ENCODE measurements at regions not wholly inside any gene's neighbourhood (a gene's known extent, or its start where the extent isn't known, plus 50 kb on each side); places are given as distances from the start of the nearest gene placed in this dataset.
"Not testable (repeated sequence)": the region's sequence is repeated elsewhere in the genome, so short reads cannot be mapped to it uniquely, and the experiment has no call there.

GRCh38 chr5:17088051-17088450, 129.4 kb upstream of the BASP1 start:
- no peak for DNase-seq

DNA sequence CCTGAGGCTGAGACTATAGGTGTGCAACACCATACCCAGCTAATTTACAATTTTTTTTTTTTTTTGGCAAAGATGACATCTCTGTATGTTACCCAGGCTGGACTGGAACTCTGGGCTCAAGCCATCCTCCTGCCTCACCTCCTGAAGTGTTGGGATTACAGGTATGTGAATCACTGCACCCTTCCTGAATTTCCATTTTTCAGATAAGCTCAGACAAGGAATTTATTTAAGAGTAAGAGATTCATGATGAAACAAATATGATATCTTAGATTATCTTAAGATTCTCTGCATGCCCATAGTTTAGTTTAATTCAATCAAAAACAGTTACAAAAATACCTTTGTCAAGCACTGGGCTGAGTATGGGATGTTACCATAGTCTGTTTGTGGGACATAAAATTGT, 128.4 kb upstream of the BASP1 start:
- no peak for DNase-seq

DNA sequence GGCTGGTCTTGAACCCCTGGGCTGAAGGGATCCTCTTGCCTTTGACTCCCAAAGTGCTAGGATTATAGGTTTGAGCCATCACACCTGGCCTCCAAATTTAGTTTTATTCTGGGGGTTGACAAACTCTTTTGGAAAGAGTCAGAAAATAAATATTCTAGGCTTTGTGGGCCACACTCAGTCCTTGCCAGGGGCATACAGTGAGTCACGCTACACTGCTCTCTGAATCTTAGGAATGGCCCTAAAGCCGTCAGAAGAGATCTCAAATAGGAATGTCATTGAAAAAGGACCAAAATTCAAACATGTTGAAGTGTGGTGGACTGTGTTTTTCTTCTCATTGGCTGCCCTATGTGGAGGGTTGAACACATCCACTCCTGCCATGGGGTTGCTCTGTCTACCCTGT, 127.7 kb upstream of the BASP1 start:
- DNase-seq: no peak

GRCh38 chr5:17090839-17091238, 126.6 kb upstream of the BASP1 start:
- DNase-seq: no peak

GRCh38 chr5:17094830-17095229, 122.6 kb upstream of the BASP1 start:
- no peak for DNase-seq

DNA sequence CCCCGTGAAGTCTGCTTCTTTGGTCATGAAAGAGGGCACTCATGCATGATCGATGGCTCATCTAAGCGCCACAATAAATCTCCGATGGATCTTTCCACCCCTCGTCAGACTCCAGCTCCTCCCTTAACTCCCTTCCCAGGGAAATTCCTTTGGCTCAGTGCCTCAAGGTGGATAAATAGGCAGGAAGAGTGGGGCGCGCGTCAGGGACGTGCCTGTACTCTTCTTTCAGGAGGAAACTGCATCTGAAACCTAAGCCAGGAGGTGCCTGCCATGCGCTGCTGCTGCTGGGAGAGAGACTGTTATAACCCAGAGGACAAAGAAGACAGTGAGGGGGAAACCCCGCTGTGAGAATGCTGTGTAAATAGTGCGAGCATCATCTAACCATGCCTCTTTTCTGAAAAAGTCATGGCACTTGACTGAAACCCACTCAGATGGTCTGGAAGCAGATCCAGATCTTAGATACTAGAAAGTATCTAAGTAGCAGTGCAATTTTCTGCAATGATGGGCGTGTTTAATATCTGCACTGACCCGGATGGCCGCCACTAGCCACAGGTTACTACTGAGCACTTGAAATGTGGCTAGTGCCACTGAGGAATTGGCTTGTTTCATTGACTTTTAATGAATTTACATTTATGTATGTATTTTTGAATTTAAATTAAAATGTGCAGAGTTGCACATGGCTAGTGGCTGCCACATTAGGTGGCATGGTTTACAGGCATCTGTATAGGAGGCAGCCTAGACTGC, 120.3 kb upstream of the BASP1 start:
- peak; percentile 83 for DNase-seq

- DNase-seq: no peak
Observed at GRCh38 chr5:17099946-17100345, 117.5 kb upstream of the BASP1 start.

GRCh38 chr5:17103461-17103860, 114.0 kb upstream of the BASP1 start:
- no peak for DNase-seq

- DNase-seq: no peak
Observed at GRCh38 chr5:17105744-17106418, 111.5 kb upstream of the BASP1 start.

- DNase-seq: no peak
Observed at GRCh38 chr5:17106521-17106920, 110.9 kb upstream of the BASP1 start.

DNA sequence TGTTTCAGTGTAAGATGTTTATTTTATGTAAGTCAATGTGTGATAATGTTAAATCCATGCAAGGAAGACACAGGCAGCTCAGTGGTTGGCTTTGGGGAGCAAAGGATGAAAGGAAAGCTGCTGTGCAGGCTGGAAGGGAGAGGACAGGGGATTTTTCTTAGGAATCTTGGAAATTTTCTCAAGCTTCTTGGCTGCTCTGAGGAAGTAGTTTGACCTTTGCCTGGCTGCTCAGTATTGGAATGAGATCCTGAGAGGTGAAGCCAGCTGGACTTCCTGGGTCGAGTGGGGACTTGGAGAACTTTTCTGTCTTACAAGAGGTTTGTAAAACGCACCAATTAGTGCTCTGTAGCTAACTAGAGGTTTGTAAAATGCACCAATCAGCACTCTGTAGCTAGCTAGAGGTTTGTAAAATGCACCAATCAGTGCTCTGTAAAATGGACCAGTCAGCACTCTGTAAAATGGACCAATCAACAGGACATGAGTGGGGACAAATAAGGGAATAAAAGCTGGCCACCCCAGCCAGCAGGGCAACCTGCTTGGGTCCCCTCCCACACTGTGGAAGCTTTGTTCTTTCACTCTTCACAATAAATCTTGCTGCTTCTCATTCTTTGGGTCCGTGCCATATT, 105.2 kb upstream of the BASP1 start:
- DNase-seq: not testable (repeated sequence)

- DNase-seq: no peak
Observed at GRCh38 chr5:17113174-17113958, 104.1 kb upstream of the BASP1 start.

DNA sequence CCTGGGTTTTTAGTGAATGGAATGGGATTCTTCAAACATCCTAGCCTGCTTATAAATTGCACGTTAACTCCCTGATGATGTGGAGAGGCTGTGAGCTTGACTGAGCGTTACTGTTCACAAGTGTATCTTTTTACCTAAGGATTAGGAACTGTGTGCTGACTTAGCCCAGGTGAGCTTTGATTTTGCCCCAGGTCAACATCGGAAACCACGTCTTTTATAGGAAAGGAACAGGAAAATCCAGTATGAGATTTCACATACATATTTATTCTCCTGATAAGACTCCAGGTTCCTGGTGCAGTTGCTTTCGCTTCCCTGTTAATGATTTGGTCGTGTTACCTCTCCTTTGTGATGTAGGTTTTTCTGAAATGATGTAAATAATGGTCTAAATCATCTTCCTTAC, 103.2 kb upstream of the BASP1 start:
- no peak for DNase-seq

DNA sequence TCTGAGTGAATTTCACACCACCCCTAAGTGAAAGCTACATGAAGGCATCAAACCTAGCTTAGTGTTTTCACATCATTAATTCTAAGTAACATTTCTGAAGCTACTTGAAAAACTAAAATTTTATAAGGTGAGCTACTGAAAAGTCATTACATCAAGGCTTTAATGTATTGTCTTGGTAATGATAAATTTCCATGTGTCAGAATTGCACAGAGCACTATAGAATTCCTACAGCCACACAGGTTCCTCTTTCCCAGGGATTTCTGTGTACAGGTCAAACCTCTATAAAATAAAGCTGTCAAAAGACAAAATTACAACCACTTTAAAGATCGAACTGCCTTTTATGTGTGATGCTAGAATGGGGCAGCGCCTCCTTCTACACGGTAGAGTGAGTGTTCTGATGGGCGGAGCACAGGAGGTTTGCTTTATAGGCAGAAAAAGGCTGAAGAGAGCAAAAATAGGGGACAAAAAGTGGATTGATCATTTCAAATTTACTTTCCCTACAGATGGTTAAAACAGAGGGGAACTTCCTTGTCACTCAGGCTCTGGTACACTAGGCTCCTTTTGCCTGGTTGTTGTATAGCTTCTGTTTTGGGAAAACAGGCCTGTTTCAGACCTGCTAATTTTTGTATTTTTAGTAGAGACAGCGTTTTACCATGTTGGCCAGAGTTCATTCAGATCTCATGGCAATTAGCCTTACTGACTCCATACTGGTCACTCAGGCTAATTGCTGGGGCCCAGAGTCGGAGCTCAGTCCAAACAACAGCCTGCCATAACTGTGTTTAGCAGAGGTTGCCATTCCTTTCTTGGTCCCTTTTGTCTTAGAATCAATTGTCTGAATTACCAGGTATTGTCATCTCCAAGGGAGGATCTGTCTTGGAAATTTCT, 102.5 kb upstream of the BASP1 start:
- no peak for DNase-seq

GRCh38 chr5:17115855-17116254, 101.6 kb upstream of the BASP1 start:
- no peak for DNase-seq

DNA sequence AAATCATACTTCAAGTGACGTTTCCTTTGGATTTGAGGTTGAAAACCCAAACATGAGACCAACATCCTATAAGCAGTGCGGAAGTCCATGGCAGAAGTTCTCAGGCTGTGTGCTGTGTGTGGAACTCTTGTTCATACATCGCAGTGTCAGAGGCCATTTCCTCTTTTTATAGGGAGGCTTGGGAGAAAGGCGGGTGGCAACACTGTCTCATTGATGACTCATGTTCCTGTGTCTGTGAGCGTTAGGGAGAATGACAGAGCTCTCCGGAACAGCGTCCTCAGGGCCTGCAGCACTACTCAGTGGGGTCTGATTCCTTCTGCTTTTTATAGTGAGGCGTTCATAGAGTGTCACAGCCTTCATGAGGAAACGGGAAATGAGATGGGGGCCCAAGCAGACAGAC, 98.8 kb upstream of the BASP1 start:
- no peak for DNase-seq

GRCh38 chr5:17120209-17120608, 97.2 kb upstream of the BASP1 start:
- DNase-seq: no peak

DNA sequence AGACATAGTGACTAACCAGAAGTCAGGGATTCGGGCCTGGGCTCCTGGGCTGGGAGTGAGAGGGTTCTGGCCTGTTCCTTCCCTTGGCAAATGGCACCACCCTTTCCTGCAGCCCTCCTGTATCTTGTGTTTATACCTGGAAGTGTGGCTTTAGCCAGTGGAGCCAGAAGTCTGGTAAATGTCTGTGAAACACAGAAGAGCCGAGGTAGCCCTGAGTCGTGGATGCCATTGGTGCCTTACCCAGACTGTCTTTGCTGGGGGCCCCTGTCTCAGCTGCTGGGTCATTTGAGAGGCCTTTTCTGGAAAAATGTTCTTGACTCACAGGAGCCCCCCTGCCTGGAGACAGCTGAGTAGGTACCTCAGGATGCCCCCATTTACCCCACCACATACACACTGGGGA, 95.7 kb upstream of the BASP1 start:
- no peak for DNase-seq

DNA sequence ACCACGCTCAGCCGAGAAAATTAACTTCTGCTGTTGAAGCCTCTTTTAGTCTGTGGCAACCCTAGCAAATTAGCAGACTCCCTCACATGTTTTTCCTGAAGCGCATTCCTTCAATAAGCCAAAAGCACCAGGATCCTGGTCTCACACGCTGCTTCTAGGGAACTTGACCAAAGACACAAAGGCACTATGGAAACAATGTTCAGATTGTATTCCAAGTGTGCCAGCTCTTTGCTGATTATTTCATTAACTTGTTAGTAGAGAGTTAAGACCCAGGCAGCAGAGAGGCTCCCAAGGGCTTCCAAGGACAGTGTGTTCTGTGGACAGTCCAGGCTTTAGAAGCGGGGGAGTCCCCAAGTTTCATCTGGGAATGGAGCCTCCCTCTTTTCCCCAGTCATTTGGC, 94.4 kb upstream of the BASP1 start:
- no peak for DNase-seq

DNA sequence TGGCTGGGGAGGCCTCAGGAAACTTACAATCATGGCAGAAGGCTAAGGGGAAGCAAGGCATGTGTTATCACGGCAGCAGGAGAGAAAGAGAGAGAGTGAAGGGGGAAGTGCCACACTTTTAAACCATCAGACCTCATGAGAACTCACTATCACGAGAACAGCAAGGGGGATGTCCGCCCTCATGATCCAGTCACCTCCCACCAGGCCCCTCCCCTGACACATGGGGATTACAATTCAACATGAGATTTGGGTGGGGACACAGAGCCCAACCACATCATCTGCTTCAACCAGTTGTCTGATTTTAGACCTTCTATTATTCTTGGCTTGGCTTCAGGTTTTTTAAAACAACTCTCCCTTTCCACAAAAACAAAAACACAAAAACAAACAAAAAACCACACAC, 93.7 kb upstream of the BASP1 start:
- DNase-seq: not testable (repeated sequence)

- no peak for DNase-seq
Observed at GRCh38 chr5:17127743-17128231, 89.6 kb upstream of the BASP1 start.

Measured in NCI-H510A treated with DMSO at 0.1 percent for 48 hours (cell line).